ENCODE measurements at regions not wholly inside any gene's neighbourhood (a gene's known extent, or its start where the extent isn't known, plus 50 kb on each side); places are given as distances from the start of the nearest gene placed in this dataset.

- H3K36me3 ChIP-seq (replicated peaks in 1 of 2; ENCODE audit: control insufficient read depth in 1 of 2, insufficient read depth in 2 of 2, low read length in 2 of 2): no peaks in the 10 kb centered on the region
- H3K27me3 Mint-ChIP-seq (ENCODE audit: low read depth in 3 of 3): no peaks in the 10 kb centered on the region
- H3K27me3 ChIP-seq (ENCODE audit: control insufficient read depth in 2 of 2, insufficient read depth in 2 of 2, low read length in 2 of 2): no peaks in the 10 kb centered on the region
- no peak for DNase-seq
- no peaks in the 10 kb centered on the region for H3K4me1 Mint-ChIP-seq
- no CpG with 5 or more reads among the region's 1 CpG for WGBS (ENCODE audit: insufficient coverage)
- no peak overlapping the region for H3K4me3 ChIP-seq (replicated peaks in 1 of 3; ENCODE audit: low read depth in 2 of 3, low read length in 3 of 3)
- H3K27ac ChIP-seq (ENCODE audit: low read depth in 1 of 2, low read length in 2 of 2): no peak overlapping the region
- no peak overlapping the region for H3K4me3 Mint-ChIP-seq
- no peaks in the 10 kb centered on the region for H3K4me1 ChIP-seq (ENCODE audit: control insufficient read depth in 1 of 2, insufficient read depth in 2 of 2, low read length in 2 of 2)
- peaks cover 0 to 13% (median 3%) of the 10 kb centered on the region in 7 donors for H3K9me3 Mint-ChIP-seq
- no peaks in the 10 kb centered on the region for H3K36me3 Mint-ChIP-seq
- intact Hi-C loops (cut with micrococcal nuclease): no loop called here
- H4K20me1 ChIP-seq (ENCODE audit: insufficient read depth, low read length): no peaks in the 10 kb centered on the region
- no peak for TF ChIP-seq CTCF (IDR thresholded peaks at IDR 0.05)
- H3K27ac Mint-ChIP-seq: no peak overlapping the region
- no peak overlapping the region for H2AFZ ChIP-seq (ENCODE audit: insufficient read depth, low read depth, low read length, poor library complexity, severe bottlenecking)
- no peak overlapping the region for H3K9ac ChIP-seq (ENCODE audit: insufficient read depth, low read length, poor library complexity, severe bottlenecking)
- no peaks in the 10 kb centered on the region for H3K79me2 ChIP-seq (ENCODE audit: insufficient read depth, low read length)
- H3K4me2 ChIP-seq (replicated peaks; ENCODE audit: extremely low read depth, low read length, poor library complexity, severe bottlenecking): no peak overlapping the region
- peaks cover 5% of the 10 kb centered on the region in 2 donors for H3K9me3 ChIP-seq (replicated peaks in 1 of 2; ENCODE audit: control insufficient read depth in 1 of 2, insufficient read depth in 1 of 2, low read length in 2 of 2)
These were observed 518.3 kb downstream of the SLC16A7 start for GRCh38 chr12:60114169-60114568.

GRCh38 chr12:60119327-60119726 is 523.5 kb downstream of the SLC16A7 start:
- Histone ChIP-seq H3K4me1 (ENCODE audit: control insufficient read depth in 1 of 2, insufficient read depth in 2 of 2, low read length in 2 of 2) (no peaks in the 10 kb centered on the region), H3K79me2 (ENCODE audit: insufficient read depth, low read length) (no peaks in the 10 kb centered on the region), H3K27ac (ENCODE audit: low read depth in 1 of 2, low read length in 2 of 2) (no peak overlapping the region), H3K27me3 (ENCODE audit: control insufficient read depth in 2 of 2, insufficient read depth in 2 of 2, low read length in 2 of 2) (no peaks in the 10 kb centered on the region), H3K4me2 (replicated peaks; ENCODE audit: extremely low read depth, low read length, poor library complexity, severe bottlenecking) (no peak overlapping the region), H4K20me1 (ENCODE audit: insufficient read depth, low read length) (no peaks in the 10 kb centered on the region), H3K9ac (ENCODE audit: insufficient read depth, low read length, poor library complexity, severe bottlenecking) (no peak overlapping the region), H3K36me3 (replicated peaks in 1 of 2; ENCODE audit: control insufficient read depth in 1 of 2, insufficient read depth in 2 of 2, low read length in 2 of 2) (no peaks in the 10 kb centered on the region), H3K9me3 (replicated peaks in 1 of 2; ENCODE audit: control insufficient read depth in 1 of 2, insufficient read depth in 1 of 2, low read length in 2 of 2) (peaks cover 5% of the 10 kb centered on the region in 2 donors), H3K4me3 (replicated peaks in 1 of 3; ENCODE audit: low read depth in 2 of 3, low read length in 3 of 3) (no peak overlapping the region), H2AFZ (ENCODE audit: insufficient read depth, low read depth, low read length, poor library complexity, severe bottlenecking) (no peak overlapping the region)
- Mint-ChIP-seq H3K9me3 (peaks cover 0 to 17% (median 3%) of the 10 kb centered on the region in 7 donors), H3K36me3 (no peaks in the 10 kb centered on the region), H3K27ac (no peak overlapping the region), H3K4me3 (no peak overlapping the region), H3K4me1 (no peaks in the 10 kb centered on the region), H3K27me3 (ENCODE audit: low read depth in 3 of 3) (peaks cover 0 to 2% (median 0%) of the 10 kb centered on the region in 3 donors)
- 42% methylated on average over 2 of the region's 2 CpGs for WGBS (ENCODE audit: insufficient coverage)
- intact Hi-C loops (cut with micrococcal nuclease): no loop called here
- TF ChIP-seq CTCF (IDR thresholded peaks at IDR 0.05): no peak
- no peak for DNase-seq

Measured in CD14-positive monocyte (primary cell).